ENCODE measurements at regions not wholly inside any gene's neighbourhood (a gene's known extent, or its start where the extent isn't known, plus 50 kb on each side); places are given as distances from the start of the nearest gene placed in this dataset.
"Not testable (repeated sequence)": the region's sequence is repeated elsewhere in the genome, so short reads cannot be mapped to it uniquely, and the experiment has no call there.

DNA sequence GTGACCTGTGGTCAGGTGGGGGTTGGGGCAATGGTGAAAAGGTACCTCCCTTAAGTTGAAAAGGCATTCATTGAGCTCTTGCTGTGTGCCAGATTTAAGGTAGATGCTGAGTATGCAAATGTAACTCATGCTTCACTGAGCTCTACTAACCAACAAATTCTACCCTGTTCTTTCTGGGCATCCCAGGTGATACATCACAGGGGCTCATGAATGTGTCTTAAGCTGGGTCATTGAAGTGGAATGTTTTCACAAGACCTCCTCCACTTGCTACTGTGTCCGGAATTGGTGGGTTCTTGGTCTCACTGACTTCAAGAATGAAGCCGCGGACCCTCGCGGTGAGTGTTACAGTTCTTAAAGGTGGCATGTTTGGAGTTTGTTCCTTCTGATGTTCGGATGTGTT, 362.8 kb upstream of the ZNF462 start:
- POLR2A ChIA-PET = no interaction called here
- no peak for DNase-seq (ENCODE audit: low read depth, low spot score)
- CTCF ChIA-PET = no interaction called here
- no peak overlapping the region for H3K4me3 ChIP-seq (ENCODE audit: low read depth, low read length)
- TF ChIP-seq, protein P1, sequence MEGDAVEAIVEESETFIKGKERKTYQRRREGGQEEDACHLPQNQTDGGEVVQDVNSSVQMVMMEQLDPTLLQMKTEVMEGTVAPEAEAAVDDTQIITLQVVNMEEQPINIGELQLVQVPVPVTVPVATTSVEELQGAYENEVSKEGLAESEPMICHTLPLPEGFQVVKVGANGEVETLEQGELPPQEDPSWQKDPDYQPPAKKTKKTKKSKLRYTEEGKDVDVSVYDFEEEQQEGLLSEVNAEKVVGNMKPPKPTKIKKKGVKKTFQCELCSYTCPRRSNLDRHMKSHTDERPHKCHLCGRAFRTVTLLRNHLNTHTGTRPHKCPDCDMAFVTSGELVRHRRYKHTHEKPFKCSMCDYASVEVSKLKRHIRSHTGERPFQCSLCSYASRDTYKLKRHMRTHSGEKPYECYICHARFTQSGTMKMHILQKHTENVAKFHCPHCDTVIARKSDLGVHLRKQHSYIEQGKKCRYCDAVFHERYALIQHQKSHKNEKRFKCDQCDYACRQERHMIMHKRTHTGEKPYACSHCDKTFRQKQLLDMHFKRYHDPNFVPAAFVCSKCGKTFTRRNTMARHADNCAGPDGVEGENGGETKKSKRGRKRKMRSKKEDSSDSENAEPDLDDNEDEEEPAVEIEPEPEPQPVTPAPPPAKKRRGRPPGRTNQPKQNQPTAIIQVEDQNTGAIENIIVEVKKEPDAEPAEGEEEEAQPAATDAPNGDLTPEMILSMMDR (IDR thresholded peaks at IDR 0.05; ENCODE audit: insufficient read depth, low read length, missing control alignments) = no peak

DNA sequence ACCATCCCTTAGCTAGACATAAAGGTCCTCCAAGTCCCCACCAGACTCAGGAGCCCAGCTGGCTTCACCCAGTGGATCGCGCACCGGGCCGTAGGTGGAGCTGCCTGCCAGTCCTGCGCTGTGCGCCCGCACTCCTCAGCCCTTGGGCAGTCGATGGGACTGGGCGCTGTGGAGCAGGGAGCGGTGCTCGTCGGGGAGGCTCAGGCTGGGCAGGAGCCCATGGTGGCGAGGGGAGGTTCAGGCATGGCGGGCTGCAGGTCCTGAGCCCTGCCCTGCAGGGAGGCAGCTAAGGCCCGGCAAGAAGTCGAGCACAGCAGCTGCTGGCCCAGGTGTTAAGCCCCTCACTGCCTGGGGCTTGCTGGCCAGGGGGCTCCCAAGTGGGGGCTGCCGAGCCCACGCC, 361.8 kb upstream of the ZNF462 start:
- DNase-seq (ENCODE audit: low read depth, low spot score); POLR2A ChIA-PET; CTCF ChIA-PET; H3K4me3 ChIP-seq (ENCODE audit: low read depth, low read length): not testable (repeated sequence)

DNA sequence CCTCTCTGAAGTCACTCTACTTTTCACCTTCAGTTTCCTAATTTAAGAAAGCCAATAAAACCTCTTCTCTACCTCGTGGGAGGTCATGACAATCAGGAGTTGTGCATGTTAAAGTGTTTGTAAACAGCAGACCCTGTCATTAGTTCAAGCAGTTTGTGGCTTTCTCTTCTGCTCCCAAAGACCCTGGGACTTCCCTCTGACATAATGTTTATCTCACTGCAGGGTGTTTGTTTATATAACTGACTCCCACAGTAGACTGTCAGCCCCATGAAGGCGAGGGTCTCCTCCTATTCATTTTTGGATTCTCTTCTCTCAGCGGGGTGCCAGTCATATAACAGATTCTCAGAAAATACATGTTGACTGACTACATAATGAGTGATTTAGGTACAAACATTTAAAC, 360.0 kb upstream of the ZNF462 start:
- ChIA-PET CTCF (no interaction called here), POLR2A (no interaction called here)
- TF ChIP-seq, protein P1 (IDR thresholded peaks at IDR 0.05; ENCODE audit: insufficient read depth, low read length, missing control alignments) = no peak
- no peak for DNase-seq (ENCODE audit: low read depth, low spot score)
- H3K4me3 ChIP-seq (ENCODE audit: low read depth, low read length) = no peak overlapping the region

DNA sequence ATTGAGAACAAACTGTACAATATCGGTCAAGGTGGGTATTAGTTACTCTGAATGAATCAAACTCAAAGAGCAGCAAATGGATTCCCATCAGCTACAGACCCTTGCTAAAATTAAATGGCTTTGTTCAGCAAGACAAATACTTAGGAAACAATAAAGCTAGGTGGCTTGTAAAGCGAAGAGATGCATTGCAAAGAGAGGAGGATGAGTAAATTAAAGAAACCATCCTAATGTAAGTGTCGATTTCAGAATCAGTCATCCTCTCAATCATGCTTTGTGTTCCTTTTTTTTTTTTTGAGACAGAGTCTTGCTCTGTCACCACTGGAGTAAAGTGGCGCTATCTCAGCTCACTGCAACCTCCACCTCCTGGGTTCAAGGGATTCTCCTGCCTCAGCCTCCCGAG, 359.2 kb upstream of the ZNF462 start:
- ChIA-PET POLR2A (no interaction called here), CTCF (no interaction called here)
- H3K4me3 ChIP-seq (ENCODE audit: low read depth, low read length) = no peak overlapping the region
- TF ChIP-seq, protein P1 (IDR thresholded peaks at IDR 0.05; ENCODE audit: insufficient read depth, low read length, missing control alignments) = no peak
- DNase-seq (ENCODE audit: low read depth, low spot score) = no peak

DNA sequence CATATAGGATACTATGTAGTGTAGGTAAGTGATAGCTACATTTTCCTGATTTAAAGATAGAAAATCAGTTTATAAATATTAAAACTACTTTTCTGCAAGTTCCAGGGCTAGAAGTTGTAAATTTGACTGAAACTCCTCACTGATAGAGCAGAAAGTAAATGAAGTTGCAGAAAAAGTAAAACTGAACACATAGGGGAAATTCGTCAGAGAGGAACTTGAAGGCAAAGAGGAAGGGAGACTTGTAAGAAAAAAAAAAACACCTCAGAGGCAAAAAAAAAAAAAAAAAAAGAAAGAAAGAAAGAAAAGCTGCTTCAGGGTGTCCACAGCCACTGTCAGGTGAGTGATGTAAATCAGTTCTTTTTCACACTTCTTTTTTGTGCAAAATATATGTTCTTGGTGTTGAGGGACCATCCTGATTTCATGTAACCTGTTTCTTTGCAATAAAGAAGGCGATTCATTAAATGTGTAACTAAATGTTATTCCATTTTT, 336.2 kb upstream of the ZNF462 start:
- no peak overlapping the region for H3K4me3 ChIP-seq (ENCODE audit: low read depth, low read length)
- CTCF ChIA-PET = no interaction called here
- TF ChIP-seq, protein P1 (IDR thresholded peaks at IDR 0.05; ENCODE audit: insufficient read depth, low read length, missing control alignments) = no peak
- no peak for DNase-seq (ENCODE audit: low read depth, low spot score)
- POLR2A ChIA-PET = no interaction called here

DNA sequence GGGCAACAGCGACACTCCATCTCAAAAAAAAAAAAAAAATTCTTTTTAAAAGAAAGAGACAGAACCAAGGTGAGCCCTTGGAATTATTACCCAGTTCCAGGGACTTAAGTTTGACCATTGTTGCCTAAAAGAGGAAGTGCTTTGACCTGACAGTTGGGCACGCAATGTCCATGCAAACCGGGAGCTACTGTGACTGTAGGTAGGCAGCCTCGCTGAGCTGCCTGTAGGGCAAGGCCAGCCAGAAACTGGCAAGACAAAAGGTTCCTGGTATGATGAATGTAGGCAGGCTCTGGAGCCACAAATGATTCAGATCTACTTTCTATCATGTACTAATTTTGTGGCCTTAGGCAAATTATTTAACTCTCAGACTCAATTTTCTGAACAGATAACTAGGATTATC, 334.8 kb upstream of the ZNF462 start:
- CTCF ChIA-PET = no interaction called here
- H3K4me3 ChIP-seq (ENCODE audit: low read depth, low read length) = no peak overlapping the region

DNA sequence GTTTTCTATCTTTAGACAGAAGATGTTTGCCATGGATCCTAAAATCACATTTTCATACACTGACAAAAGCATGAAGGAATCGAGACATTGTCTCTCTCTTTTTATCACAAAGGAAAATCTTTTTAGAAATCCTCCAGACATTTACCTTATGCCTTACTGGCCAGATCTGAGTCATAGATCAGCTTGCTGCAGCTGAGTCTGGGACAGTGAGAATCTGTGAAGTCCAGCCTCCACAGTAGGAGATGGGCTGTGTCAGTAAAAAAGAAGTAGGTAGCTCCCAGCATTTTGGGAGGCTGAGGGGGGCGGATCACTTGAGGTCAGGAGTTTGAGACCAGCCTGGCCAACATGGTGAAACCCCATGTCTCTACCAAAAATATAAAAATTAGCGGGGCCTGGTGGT, 333.4 kb upstream of the ZNF462 start:
- DNase-seq (ENCODE audit: low read depth, low spot score) = no peak
- TF ChIP-seq, protein P1 (IDR thresholded peaks at IDR 0.05; ENCODE audit: insufficient read depth, low read length, missing control alignments) = no peak
- POLR2A ChIA-PET = no interaction called here
- H3K4me3 ChIP-seq (ENCODE audit: low read depth, low read length) = no peak overlapping the region
- CTCF ChIA-PET = no interaction called here

More for the DNA sequence above, 334.8 kb upstream of the ZNF462 start:
- TF ChIP-seq, protein P1 (IDR thresholded peaks at IDR 0.05; ENCODE audit: insufficient read depth, low read length, missing control alignments) = no peak
- DNase-seq (ENCODE audit: low read depth, low spot score) = no peak
- POLR2A ChIA-PET = no interaction called here
